Keratinocyte (primary cell): ENCODE measurements at regions not wholly inside any gene's neighbourhood (a gene's known extent, or its start where the extent isn't known, plus 50 kb on each side); places are given as distances from the start of the nearest gene placed in this dataset.

ENCODE experiments used
- DNase-seq: peaks from one replicate; pipeline ENCODE4 v3.0.0-alpha.2; 2011; ENCODE audit warnings: low read depth, missing footprints, low spot score
- FAIRE-seq: peaks from 2 replicates; lab custom pipeline; 2011; peaks lifted over from hg19 to GRCh38; lab: Jason Lieb, UNC
- H2AFZ ChIP-seq: 2 replicates; pipeline ENCODE4 v1.6.0; 2012; ENCODE audit warnings: low read length, control low read depth, inconsistent platforms; ENCODE audit not compliant: control insufficient read depth
- H3K27ac ChIP-seq: 2 replicates; pipeline ENCODE4 v1.5.1; 2011; ENCODE audit warnings: low read length; ENCODE audit not compliant: control insufficient read depth, insufficient read depth
- H3K27me3 ChIP-seq: 3 replicates; pipeline ENCODE4 v1.6.0; 2011; ENCODE audit warnings: low read length; ENCODE audit not compliant: control insufficient read depth, insufficient read depth; ENCODE audit errors: extremely low read depth
- H3K36me3 ChIP-seq, 2 experiments: 2 replicates in 1 of 2; 3 replicates in 1 of 2; pipeline ENCODE4 v1.5.1; 2011; ENCODE audit warnings: low read length in 2 of 2, mild to moderate bottlenecking in 1 of 2; ENCODE audit not compliant: control insufficient read depth in 2 of 2, insufficient read depth in 2 of 2; ENCODE audit errors: extremely low read depth in 1 of 2
- H3K4me1 ChIP-seq: 3 replicates; pipeline ENCODE4 v1.5.1; 2011; ENCODE audit warnings: low read length; ENCODE audit not compliant: control insufficient read depth, insufficient read depth; ENCODE audit errors: extremely low read depth
- H3K4me2 ChIP-seq: 3 replicates; pipeline ENCODE4 v1.6.0; 2011; ENCODE audit warnings: low read depth, low read length; ENCODE audit not compliant: control insufficient read depth, insufficient read depth; ENCODE audit errors: extremely low read depth
- H3K4me3 ChIP-seq, 3 experiments: fragments of 200-600 bp in 1 of 3; sonication (generic) in 1 of 3; 2 replicates in 2 of 3; 3 replicates in 1 of 3; pipeline ENCODE4 v1.5.1; 2011 to 2016; ENCODE audit warnings: low read length in 3 of 3, mild to moderate bottlenecking in 3 of 3, control low read depth in 2 of 3, inconsistent platforms in 1 of 3, low read depth in 1 of 3, mixed read lengths in 1 of 3, mixed run types in 1 of 3, moderate library complexity in 1 of 3; ENCODE audit not compliant: control insufficient read depth in 2 of 3, insufficient read depth in 2 of 3; ENCODE audit errors: extremely low read depth in 1 of 3
- H3K79me2 ChIP-seq: 2 replicates; pipeline ENCODE4 v1.6.0; 2012; ENCODE audit warnings: low read length; ENCODE audit not compliant: control insufficient read depth, insufficient read depth
- H3K9ac ChIP-seq: 3 replicates; pipeline ENCODE4 v1.6.0; 2011; ENCODE audit warnings: low read length; ENCODE audit not compliant: control insufficient read depth, insufficient read depth; ENCODE audit errors: extremely low read depth
- H3K9me1 ChIP-seq: 3 replicates; pipeline ENCODE4 v1.6.0; 2011; ENCODE audit warnings: low read length; ENCODE audit not compliant: control insufficient read depth, insufficient read depth; ENCODE audit errors: extremely low read depth
- H3K9me3 ChIP-seq: 2 replicates; pipeline ENCODE4 v1.5.1; 2012; ENCODE audit warnings: low read depth, low read length; ENCODE audit not compliant: control insufficient read depth
- H4K20me1 ChIP-seq: 3 replicates; pipeline ENCODE4 v1.6.0; 2011; ENCODE audit warnings: low read length; ENCODE audit not compliant: control insufficient read depth, insufficient read depth; ENCODE audit errors: extremely low read depth
- EZH2 ChIP-seq: IDR thresholded peaks from one replicate; pipeline ENCODE4 v1.6.1; 2012; ENCODE audit warnings: inconsistent platforms, mild to moderate bottlenecking, low read length, moderate library complexity
- dilution Hi-C: fragments of 300-500 bp; cut with MboI; formaldehyde crosslinking; loops from one replicate; pipeline ENCODE4 v1.7.0; 2020; ENCODE audit warnings: low sequenced_read_pairs; ENCODE audit not compliant: extremely low pct_ligation_motif_present
- TF ChIP-seq, protein P1 (sequence below), 3 experiments: IDR thresholded peaks in 1 of 3; conservative IDR thresholded peaks in 1 of 3; optimal IDR thresholded peaks in 1 of 3; 2 replicates in 2 of 3; 3 replicates in 1 of 3; pipeline versions ENCODE3 to v1.5.1; 2011; ENCODE audit warnings: low read length in 3 of 3, mild to moderate bottlenecking in 3 of 3, moderate library complexity in 2 of 3, control low read depth in 1 of 3, inconsistent platforms in 1 of 3; ENCODE audit not compliant: insufficient read depth in 2 of 3; ENCODE audit errors: extremely low read depth in 1 of 3

DNA sequence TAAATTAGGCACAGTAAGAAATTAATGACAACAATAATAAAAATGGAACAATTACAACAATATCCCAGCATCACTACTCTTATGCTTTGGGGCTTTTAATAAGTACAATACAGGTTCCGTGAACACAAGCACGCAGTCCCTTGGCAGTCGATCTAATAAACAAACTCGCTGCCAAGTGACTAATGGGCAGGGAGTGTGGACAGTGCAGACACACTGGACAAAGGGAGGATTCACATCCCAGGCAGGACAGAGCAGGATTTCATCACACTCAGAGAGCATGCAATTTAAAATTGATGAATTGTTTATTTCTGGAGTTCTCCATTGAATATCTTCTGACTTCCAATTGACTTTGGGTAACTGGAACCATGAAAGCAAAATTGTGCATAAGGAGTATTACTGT lies 524.1 kb upstream of the CFAP20DC start:
- FAIRE-seq (no peak), DNase-seq (no peak)
- TF ChIP-seq EZH2 = no peak
- TF ChIP-seq, protein P1, sequence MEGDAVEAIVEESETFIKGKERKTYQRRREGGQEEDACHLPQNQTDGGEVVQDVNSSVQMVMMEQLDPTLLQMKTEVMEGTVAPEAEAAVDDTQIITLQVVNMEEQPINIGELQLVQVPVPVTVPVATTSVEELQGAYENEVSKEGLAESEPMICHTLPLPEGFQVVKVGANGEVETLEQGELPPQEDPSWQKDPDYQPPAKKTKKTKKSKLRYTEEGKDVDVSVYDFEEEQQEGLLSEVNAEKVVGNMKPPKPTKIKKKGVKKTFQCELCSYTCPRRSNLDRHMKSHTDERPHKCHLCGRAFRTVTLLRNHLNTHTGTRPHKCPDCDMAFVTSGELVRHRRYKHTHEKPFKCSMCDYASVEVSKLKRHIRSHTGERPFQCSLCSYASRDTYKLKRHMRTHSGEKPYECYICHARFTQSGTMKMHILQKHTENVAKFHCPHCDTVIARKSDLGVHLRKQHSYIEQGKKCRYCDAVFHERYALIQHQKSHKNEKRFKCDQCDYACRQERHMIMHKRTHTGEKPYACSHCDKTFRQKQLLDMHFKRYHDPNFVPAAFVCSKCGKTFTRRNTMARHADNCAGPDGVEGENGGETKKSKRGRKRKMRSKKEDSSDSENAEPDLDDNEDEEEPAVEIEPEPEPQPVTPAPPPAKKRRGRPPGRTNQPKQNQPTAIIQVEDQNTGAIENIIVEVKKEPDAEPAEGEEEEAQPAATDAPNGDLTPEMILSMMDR (optimal IDR thresholded peaks at IDR 0.05 in 1 of 3, IDR thresholded peaks at IDR 0.05 in 1 of 3, conservative IDR thresholded peaks at IDR 0.05 in 1 of 3; ENCODE audit: extremely low read depth in 1 of 3, insufficient read depth in 2 of 3, low read length in 3 of 3) = no peak
- Histone ChIP-seq H3K4me1 (peaks cover 12% of the 10 kb centered on the region), H3K79me2 (no peaks in the 10 kb centered on the region), H3K36me3 (no peaks in the 10 kb centered on the region), H3K4me2 (no peak overlapping the region), H3K27me3 (no peaks in the 10 kb centered on the region), H3K27ac (no peak overlapping the region), H3K4me3 (no peak overlapping the region), H3K9me1 (no peaks in the 10 kb centered on the region), H3K9ac (no peak overlapping the region), H4K20me1 (no peaks in the 10 kb centered on the region), H3K9me3 (no peaks in the 10 kb centered on the region), H2AFZ (no peak overlapping the region)
- dilution Hi-C loops = no loop called here

GRCh38 chr3:59572106-59572505 lies 522.3 kb upstream of the CFAP20DC start:
- Histone ChIP-seq H3K79me2 (no peaks in the 10 kb centered on the region), H3K9ac (no peak overlapping the region), H4K20me1 (no peaks in the 10 kb centered on the region), H3K9me1 (no peaks in the 10 kb centered on the region), H3K9me3 (no peaks in the 10 kb centered on the region), H2AFZ (no peak overlapping the region), H3K4me1 (peaks cover 6% of the 10 kb centered on the region), H3K36me3 (no peaks in the 10 kb centered on the region), H3K4me2 (no peak overlapping the region), H3K27ac (no peak overlapping the region), H3K4me3 (no peak overlapping the region), H3K27me3 (no peaks in the 10 kb centered on the region)
- DNase-seq (no peak), FAIRE-seq (no peak)
- no peak for TF ChIP-seq EZH2
- TF ChIP-seq, protein P1 (optimal IDR thresholded peaks at IDR 0.05 in 1 of 3, IDR thresholded peaks at IDR 0.05 in 1 of 3, conservative IDR thresholded peaks at IDR 0.05 in 1 of 3; ENCODE audit: extremely low read depth in 1 of 3, insufficient read depth in 2 of 3, low read length in 3 of 3) = no peak
- dilution Hi-C loops = no loop called here
